GM21717 (cell line): ENCODE measurements at regions not wholly inside any gene's neighbourhood (a gene's known extent, or its start where the extent isn't known, plus 50 kb on each side); places are given as distances from the start of the nearest gene placed in this dataset.
A peak's percentile ranks its signal among the peaks of the same experiment; 100 is the strongest.
"Not testable (repeated sequence)": the region's sequence is repeated elsewhere in the genome, so short reads cannot be mapped to it uniquely, and the experiment has no call there.

Experiments used
- ATAC-seq: cut with Tn5 transposase; IDR thresholded peaks from one replicate; pipeline ENCODE4 v1.9.1; 2021; ENCODE audit warnings: mild to moderate bottlenecking, moderate library complexity; ENCODE audit not compliant: unreplicated experiment

DNA sequence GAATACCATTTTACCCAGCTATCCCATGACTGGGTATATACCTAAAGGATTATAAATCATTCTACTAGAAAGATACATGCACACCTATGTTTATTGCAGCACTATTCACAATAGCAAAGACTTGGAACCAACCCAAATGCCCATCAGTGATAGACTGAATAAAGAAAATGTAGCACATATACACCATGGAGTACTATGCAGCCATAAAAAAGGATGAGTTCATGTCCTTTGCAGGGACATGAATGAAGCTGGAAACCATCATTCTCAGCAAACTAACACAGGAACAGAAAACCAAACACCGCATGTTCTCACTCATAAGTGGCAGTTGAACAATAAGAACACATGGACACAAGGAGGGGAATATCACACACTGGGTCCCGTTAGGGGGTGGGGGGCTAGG lies 191.9 kb upstream of the POU5F2 start:
- ATAC-seq: not testable (repeated sequence)

DNA sequence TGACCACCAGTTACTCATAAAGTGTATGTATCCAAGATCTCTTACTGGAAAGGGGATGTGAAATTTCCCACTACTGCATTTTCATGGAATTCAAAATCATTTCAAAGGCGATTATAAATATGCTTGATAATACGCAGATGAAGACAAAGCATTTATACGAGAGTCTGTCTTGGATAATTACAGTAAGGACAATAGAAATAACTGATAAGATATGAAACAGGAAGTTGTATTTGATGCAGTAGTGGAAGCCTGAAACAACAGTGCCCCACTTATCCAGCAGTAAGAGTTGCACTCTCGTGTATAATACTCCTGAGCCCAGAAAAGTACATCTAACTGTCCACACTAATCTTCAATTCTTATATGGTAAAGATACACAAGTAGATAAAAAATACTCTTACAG lies 188.7 kb upstream of the POU5F2 start:
- no peak for ATAC-seq

DNA sequence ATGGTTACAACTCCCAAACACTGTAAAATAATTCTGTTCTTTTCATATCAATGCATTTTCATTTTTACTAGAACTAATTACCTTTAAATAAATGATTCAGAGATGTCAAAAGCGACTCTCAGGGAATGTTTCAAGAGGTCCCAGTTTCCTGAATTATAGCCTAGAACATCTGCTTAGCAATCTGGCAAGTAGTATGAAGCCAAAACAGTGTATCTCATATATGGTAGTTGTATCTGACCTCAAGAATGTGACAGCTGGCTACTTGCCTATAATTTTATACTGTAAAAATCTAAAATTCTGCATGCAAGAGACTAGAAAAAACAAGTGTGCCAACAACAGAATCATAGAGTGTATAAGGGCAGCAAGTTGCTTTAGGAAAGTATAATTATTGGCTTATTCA lies 187.7 kb upstream of the POU5F2 start:
- ATAC-seq: no peak

DNA sequence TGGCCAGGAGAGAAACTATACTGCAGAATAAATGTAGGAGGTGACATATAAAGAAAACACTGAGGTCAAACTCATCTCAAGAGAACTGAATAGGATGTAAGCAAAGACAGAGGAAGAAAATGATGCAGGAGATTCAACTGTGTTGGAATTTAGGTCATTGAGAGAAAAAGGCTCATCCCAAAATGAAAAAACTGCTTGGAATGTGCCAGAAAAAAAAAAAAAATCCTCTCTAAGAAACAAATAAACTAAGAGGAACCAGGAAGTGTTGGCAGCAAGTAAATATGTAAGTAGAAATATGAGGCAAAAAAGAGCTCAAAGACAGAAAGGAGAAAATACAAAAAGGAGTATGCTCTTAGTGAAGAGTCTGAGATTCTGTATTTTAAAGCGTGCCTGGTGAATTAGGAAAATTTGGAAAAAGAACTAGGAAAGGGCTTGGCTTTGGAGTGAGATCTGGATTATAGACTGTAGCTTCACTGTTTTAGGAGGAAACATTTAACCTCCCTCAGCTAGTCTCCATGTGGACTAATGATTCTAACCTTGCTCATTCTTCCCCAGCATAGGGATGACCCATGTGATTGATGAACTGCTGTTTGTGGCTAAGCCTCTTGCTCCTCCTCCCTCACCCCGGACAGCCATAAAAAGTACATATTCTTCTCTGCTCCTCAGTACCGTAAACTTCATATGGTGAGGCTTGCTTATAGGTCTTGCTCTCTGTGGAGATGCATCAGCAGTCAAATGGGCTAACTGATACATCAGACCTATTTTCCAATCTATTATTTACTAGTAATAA lies 185.6 kb upstream of the POU5F2 start:
- ATAC-seq: no peak

DNA sequence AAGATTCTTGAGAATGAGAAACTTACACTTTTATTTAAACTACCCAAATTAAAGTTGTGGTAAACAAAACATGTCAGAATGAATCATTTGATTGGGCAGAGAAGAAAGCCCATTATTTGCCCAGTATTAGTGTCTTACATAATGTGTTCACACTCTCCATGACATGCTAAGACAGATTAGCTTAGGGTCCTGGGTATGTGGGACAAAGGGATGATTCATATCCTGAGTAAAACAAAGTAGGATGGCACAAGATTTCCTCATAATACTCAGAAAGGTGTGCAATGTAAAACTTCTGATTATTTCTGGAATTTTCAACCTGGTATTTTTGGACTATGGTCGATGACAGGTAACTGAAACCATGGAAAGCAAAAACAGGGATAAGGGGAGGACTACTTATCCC lies 183.9 kb upstream of the POU5F2 start:
- no peak for ATAC-seq

DNA sequence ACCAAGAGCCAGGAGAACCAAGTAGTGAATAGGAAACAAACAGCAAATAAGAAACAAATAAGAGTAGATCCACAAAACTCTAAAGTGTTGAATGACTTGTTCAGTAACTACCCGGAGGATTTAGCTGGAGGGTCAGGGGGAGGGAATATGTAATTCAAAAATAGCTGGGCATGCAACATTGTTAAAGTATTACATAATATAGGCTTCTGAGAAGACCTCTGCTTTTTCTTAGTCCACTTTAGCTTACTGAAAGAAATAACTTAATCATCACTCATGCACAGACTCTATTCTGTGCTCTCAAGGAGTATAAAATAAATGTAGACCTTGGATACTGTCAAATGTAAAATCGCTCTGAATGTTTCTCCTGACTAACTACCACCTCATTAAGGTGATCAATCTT lies 183.2 kb upstream of the POU5F2 start:
- no peak for ATAC-seq

DNA sequence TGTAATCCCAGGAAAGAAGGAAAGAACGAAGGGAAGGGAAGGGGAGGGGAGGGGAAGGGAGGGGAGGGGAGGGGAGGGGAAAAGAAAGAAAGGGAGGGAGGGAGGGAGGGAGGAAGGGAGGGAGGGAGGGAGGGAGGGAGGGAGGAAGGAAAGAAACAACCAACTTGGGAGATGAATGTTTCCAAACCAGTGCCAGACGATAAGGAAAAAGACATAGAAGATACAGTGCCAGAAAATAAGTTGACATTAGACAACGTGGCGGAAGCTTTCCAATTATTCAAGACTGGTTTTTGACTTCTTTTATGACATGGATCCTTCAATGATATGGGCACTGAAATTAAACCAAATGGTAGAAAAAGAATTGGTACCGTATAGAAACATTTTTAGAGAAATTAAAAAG lies 181.2 kb upstream of the POU5F2 start:
- ATAC-seq: no peak

DNA sequence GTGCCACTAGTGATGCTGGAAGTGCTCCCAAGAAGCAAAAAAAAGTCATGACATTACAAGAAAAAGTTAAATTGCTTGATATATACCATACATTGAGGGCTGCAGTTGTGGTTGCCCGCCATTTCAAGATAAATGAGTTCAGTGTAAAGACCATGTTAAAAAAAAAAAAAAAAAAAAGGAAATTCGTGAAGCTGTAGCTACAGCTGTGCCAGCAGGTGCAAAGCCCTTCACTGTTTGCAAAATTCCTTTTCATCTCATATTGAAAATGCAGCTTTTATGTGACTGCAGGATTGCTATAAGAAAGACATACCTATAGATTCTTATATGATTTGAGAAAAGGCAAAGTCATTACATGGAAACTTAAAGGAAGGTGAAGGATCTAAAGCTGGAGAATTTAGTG lies 179.6 kb upstream of the POU5F2 start:
- no peak for ATAC-seq

DNA sequence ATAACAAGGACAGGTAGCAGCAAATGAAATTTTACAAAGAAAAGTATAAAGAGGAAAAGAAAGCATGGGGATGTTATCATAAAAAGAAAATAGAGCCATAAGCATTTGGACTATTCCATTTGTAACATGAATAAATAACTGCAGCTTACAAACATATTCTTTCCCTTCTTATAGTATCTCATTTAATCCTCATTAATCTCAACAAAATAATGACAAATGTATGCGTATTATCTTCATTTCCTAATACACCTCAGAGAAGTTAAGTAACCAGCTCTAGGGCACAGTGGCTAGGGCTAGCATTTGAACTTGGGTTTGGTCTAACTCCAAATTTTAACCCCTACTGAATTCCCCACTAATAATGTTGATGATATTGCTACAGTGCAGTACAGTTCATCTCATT lies 175.5 kb upstream of the POU5F2 start:
- ATAC-seq: no peak

DNA sequence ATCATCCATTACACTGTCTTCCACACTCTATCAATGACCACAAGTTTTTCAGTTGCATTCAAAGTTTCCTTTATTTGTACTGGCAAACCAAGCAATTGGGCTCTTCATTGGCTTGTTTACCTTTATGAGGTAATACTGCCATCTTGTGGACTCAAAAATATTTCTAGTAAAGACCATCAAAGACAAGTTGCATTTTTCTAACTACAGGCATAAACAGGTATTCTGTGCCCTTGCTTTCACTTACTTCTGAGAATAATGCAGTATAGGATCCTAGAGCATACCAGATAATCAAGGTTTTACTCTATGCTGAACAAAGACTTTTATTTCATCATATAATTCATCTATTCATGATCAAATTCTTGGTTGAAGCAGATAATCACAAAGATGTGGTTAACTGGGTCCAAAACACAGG lies 173.7 kb upstream of the POU5F2 start:
- peak; percentile 61 for ATAC-seq

DNA sequence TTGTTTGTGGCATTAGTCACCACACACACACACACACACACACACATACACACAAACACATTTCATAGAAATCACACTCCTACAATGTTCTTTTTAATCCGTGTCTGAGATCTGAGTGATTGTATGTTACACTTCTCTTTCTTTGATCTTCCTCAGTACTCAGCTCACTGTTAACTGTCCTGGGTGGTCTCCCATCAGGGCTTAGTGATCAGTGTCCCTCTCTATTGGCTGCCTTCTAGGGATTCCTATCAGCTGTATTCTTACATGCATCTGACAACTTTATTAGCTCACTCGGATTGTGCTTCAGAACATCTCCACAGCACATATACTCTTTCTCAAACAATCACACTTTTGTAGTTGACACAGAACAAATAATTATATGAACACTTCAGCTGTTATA lies 170.2 kb upstream of the POU5F2 start:
- ATAC-seq: no peak

DNA sequence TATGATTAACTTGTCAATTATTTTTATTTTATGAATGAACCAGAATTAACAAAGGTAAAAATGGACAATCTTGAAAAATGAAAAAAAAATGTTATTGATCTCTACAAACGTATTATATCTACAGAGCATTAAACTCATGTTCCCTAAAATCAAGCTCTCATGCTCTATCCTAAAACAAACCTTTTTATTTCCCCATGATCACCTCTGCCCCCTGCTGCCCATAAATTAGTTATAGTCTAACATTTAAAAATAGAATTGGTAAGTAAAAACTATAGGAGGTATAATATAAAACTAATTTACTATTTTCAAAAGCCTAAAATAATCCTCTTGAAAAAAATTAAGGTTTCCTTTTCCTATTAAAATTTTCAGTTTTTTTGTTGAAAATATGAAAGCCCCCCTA lies 168.0 kb upstream of the POU5F2 start:
- ATAC-seq: no peak

DNA sequence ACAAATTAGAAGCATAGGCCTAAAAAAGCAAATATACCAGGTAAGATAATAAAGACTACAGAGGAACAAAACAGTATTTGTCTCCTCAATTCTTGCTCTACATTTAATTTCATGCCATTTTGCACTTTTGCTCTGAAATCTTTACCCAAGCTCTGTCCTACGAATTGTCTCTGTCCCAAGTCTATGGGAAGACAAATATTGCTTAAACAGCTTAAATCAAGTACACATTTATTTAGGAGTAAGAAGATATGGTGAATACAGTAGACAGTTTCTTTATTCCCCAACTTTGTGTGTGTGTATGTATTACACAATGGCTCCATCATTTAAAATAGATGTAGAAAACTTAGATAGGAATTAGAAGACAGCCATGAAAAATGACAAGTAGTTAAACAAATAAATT lies 163.5 kb upstream of the POU5F2 start:
- ATAC-seq: no peak

DNA sequence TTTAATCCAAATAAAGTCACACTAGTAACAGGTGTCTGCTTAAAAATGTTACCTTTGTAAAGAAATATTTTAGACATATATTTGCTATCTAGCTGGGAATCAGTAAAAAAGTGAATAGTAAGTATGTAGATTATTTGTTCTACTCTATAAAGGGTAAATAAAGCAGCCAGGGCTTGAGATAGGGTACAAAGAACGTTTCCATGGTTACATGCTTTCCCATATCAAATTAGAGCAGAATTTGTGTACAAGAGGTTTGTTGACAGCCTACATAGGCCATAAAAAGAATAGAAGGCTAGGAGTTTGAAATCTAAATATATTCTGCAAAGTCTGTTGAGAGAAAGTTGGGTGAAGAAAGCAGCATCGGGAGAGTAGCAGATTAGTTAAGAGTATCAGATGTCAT lies 160.9 kb upstream of the POU5F2 start:
- ATAC-seq: no peak

DNA sequence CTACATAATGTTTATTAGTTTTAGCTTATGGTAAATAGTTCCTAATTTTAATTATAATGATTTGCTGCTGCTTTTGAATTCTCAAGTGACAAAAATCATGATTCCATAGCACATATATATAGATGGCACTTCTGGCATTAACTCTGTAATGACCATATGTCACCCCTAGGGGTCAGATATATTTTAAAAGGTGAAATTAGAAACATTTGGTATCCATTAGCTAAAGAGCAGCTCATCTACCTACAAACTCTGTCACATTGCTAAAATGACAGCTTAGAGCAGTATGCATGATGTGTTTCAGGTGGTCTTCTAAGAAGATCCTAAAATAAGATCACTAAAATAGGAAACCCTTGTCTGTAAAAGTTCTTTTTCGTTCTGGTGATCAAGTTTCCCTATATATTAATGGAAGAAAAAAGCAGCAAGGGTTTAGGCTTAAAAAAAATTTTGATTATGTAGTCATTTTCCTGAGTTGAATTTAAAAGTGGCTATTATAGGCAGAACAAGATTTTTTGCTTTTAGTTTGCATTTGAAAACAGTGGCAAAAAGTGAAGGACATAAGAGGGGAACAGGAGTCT lies 157.7 kb upstream of the POU5F2 start:
- peak; percentile 82 for ATAC-seq

DNA sequence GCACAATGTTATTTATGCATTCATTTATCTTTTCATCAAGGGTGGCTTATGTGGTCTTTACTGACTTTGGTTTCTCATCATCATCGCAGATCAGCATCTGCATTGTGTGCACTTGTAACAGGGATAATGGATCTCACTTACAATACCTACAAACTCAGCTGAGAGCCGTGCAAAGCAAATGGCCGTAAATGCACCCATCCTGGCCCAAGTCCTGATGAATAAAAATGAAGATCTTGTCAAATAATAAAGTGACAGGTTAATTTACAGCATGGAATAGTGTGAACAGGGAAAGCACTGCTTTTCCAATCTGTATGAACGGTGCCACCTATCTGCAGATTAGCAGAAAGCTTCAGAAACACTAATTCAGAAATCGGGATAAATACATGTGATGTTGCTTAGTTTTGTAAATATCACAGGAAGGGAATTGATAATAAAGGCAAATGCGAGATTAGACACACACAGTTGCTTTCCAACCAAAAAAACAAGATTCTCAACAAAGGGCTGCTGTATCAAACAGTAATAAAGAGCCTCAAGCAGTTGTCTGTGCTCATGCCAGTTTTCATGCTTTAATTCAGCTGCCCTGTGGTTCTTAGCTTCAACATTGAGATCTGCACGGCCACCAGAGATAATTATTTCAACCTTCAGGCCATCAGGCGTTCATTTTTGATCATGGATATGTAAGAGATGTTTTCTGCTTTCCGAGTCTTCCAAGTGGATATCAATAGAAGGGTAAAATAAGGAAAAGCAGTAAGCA lies 153.4 kb upstream of the POU5F2 start:
- no peak for ATAC-seq

DNA sequence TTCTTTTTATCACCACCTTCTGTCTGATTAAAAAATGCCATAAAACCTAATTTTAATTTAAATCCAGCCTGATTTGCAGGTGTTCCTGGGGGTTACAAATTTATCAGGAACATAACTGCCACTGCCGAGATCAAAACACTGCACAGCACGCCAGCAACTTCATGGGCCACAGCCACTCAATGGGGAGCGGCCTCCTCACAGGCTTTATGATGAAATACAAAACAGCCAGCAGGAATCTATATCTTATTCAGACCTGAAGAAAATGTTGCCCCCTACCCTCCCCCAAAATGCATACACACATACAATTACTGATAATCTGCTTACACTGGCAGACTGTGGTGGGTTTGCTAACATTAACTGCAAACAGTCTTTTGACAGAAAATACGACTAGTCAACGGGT lies 151.7 kb upstream of the POU5F2 start:
- ATAC-seq: no peak

DNA sequence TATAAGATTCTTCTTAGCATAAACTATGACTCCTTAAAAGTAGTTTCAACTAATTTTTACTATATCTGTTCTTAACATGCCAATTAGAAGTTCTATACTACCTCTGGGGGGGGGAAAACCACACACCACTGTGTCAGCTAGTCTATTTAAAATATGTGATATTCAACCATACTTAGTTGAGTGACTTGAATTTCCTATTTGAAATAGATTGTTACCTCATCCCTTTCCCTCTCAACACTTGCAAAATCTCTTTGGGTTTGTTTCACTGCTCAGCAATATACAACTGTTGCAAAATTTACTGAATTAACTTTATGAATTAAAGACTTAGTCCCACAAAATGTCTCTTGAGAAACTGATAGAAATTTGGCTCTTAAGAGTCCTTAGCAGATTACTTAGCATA lies 151.1 kb upstream of the POU5F2 start:
- ATAC-seq: no peak

DNA sequence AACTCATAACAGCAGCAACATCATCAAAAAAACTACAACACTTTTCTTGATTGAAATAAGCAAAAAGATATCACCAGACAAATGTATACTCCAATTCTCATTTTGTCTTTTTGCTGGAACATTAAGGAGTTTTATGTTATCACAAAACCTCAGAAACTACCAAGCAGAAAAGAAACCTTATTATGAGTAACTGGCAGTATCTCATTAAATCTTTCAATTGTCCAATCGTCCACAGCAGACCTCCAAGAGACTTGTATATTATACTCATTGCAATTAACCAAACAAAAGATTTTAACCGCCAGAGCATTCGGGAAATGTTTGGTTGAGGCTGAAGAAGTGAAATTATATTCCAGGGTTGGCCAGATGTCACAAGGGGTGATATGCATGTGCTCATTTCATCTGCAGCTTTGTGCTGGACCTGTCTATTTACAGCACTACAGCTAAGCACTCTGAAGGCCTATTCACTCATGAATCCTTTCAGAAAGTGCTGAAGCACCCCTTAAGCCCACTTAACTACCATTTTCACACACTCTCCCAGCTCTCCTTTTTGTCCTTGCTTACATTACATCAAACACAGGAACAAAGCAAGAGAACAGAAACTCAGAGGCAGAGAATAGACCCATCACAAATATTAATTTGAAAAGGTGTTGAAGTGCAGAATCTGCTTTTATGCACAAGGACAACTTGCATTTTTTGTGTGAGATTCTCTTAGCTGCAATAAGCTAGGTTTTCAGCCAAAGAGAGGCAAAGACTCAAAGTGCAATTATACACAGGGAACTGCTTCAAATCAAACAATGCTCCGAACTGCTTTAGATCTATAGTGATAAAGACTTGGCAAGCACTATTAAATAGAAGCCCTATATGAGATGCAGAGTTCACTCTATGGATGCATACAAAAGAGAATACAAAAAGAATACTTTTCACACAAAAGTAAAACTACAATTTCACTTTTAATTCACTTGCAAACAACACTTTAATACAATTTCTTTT lies 150.4 kb upstream of the POU5F2 start:
- no peak for ATAC-seq

DNA sequence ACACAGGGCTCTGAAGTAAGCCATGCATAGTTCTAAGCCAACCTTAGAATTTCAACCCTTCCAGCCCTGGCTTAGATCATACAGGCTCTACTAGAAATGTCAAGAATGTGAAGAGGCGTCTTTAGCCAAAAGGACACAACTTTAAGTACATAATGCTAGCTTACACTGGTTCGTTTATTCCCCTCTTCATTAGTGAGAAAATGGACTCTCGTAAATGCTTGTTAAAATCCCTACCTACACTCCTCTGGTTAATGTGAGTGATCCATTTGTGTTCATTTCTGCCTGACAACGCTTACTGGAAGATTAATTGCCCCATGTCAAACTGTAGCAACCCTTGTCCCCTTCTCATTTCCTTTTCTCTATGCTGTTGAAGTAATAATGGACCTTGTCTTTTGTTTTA lies 149.3 kb upstream of the POU5F2 start:
- ATAC-seq: no peak

DNA sequence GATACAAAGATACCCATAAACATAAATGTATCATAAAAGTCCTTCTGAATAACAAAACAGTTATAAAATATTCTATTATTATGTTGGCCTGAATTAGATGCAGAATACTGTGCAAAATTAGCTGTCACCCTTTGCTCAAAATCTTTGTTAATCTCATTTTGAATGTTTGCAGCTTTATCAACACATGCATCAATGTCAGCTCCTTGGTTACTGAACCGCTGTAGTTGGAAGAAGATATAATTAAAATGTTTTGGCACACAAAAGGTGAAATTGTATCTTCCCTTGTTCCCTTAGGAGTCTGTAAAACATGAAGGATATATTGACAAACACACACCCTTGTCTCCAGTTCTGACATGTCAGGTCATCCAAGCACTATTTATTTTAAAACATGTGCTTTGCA lies 146.3 kb upstream of the POU5F2 start:
- no peak for ATAC-seq
